ENCODE measurements at regions not wholly inside any gene's neighbourhood (a gene's known extent, or its start where the extent isn't known, plus 50 kb on each side); places are given as distances from the start of the nearest gene placed in this dataset.

DNA sequence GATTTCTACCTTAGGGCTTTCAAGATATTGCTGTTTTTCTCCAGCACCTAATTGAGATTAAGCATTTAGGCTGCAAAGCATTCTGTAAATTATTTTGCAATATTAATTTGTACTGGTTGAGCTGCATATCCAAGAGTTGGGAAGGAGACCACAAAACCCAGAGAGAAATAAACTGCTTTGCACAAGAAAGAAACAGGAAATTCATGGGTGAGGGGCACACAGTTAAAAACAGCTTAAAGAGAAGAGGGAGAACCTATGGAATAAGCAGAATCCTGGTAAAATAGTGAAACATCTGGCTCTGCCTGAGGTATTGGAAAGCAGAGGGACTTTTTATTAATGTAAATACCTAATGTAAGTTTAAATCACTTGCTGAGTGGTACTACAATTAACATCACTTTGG lies 243.0 kb downstream of the TMEM167A start:
- no peak for ATAC-seq (replicated peaks)
- H3K36me3 Mint-ChIP-seq (ENCODE audit: insufficient read depth), result no peaks in the 10 kb centered on the region
- H3K9me3 Mint-ChIP-seq, result peaks cover 11% of the 10 kb centered on the region in 2 donors
- no peak for DNase-seq
- H3K4me1 Mint-ChIP-seq (ENCODE audit: low read depth in 2 of 2), result no peaks in the 10 kb centered on the region
- no peaks in the 10 kb centered on the region for H3K27me3 Mint-ChIP-seq
- H3K27ac Mint-ChIP-seq, result no peak overlapping the region
- no peak overlapping the region for H3K4me3 Mint-ChIP-seq

DNA sequence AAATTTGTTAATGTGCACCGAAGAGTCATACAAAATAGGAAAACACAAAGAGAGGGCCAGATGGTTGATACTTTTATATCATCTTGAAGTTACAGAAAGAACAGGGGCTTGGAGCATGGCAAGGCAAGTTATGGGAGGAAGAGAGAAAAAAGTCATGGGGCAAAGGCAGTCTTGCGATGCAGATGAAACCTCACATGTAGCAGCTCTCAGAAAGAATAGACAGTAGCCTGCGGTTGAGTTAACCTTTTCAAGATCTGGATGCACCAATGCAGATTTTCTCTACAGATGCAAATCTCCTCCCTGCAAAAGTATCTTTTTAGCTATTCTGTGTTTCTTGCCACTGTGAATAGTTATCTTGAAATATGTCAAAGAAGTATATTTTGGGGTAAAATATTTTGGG lies 243.9 kb downstream of the TMEM167A start:
- Mint-ChIP-seq H3K4me3 (no peak overlapping the region), H3K4me1 (ENCODE audit: low read depth in 2 of 2) (no peaks in the 10 kb centered on the region), H3K36me3 (ENCODE audit: insufficient read depth) (no peaks in the 10 kb centered on the region), H3K9me3 (peaks cover 11% of the 10 kb centered on the region in 2 donors), H3K27ac (no peak overlapping the region), H3K27me3 (no peaks in the 10 kb centered on the region)
- ATAC-seq (replicated peaks) (no peak), DNase-seq (no peak)

DNA sequence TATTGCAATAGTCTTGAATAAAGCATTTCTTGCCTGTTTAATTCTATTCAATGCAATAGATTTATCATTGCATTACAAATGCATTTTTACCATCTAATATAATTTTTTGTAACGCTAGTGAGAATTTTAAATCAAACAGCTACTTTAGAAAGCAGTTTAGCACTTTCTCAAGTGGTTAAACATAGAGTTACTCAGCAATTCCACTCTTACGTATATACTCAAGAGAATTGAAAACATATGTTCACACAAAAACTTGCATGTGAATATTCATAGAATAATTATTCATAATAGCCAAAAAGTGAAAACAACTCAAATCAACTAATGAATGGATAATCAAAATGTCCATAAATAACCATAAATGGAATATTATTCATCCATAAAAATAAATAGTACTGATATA lies 244.7 kb downstream of the TMEM167A start:
- no peaks in the 10 kb centered on the region for H3K4me1 Mint-ChIP-seq (ENCODE audit: low read depth in 2 of 2)
- H3K27me3 Mint-ChIP-seq, result no peaks in the 10 kb centered on the region
- DNase-seq (no peak), ATAC-seq (replicated peaks) (no peak)
- no peak overlapping the region for H3K4me3 Mint-ChIP-seq
- no peak overlapping the region for H3K27ac Mint-ChIP-seq
- H3K9me3 Mint-ChIP-seq, result peaks cover 11% of the 10 kb centered on the region in 2 donors
- no peaks in the 10 kb centered on the region for H3K36me3 Mint-ChIP-seq (ENCODE audit: insufficient read depth)

DNA sequence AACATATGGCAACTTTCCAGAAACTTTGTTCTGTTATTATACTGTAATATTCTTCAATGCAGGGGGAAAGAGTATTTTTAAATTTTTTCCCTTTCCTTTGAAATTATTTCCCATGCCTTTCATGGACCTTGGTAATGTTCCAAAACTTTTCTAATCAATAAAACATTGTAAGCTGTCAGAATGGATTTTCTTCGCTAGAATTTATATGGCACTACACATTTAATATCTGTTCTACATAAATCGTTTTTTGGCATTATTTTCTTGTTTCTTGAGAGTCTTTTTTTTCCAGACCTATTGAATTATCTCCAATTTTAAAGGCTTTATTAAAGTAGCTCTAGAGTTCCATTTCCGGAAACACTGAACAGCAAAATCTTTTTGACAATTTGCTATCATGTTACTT lies 249.0 kb downstream of the TMEM167A start:
- no peak overlapping the region for H3K4me3 Mint-ChIP-seq
- H3K4me1 Mint-ChIP-seq (ENCODE audit: low read depth in 2 of 2), result no peaks in the 10 kb centered on the region
- no peak overlapping the region for H3K27ac Mint-ChIP-seq
- no peaks in the 10 kb centered on the region for H3K36me3 Mint-ChIP-seq (ENCODE audit: insufficient read depth)
- no peak for DNase-seq
- no peak for ATAC-seq (replicated peaks)
- peaks cover 0 to 1% of the 10 kb centered on the region in 2 donors for H3K9me3 Mint-ChIP-seq
- no peaks in the 10 kb centered on the region for H3K27me3 Mint-ChIP-seq

DNA sequence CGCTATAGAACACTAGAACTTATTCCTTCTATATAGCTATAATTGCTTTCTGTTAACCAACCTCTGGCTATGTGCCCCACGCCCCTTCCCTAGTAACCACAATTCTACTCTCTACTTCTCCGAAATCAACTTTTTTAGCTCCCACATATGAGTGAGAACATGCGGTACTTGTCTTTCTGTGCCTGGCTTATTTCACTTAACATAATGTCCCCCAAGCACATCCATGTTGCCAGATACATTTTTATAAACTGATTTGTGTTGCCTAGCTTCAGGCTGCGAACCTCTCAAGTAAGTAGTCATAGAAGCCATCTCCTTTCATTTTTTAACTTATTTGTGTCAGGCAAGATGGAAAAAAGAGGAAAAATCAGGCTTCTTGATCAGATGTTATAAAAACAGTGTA lies 249.5 kb downstream of the TMEM167A start:
- Mint-ChIP-seq H3K36me3 (ENCODE audit: insufficient read depth) (no peaks in the 10 kb centered on the region), H3K27ac (no peak overlapping the region), H3K9me3 (peaks cover 0 to 1% of the 10 kb centered on the region in 2 donors), H3K4me1 (ENCODE audit: low read depth in 2 of 2) (no peaks in the 10 kb centered on the region), H3K4me3 (no peak overlapping the region), H3K27me3 (no peaks in the 10 kb centered on the region)
- DNase-seq (no peak), ATAC-seq (replicated peaks) (no peak)

DNA sequence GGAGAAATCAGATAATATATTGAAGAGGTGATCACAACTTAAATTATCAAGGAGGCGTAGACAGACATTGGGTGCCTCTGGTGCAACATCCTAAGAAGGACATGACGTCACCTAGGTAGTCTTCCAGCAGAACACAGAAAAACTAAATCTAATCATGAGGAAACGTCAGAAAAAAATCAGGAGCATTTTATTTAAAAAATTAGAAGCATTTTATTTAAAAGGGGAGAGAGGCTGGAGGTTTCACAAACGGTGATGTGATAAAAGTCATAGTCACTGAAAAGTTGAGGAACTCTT lies 254.6 kb downstream of the TMEM167A start:
- H3K4me1 Mint-ChIP-seq (ENCODE audit: low read depth in 2 of 2), result no peaks in the 10 kb centered on the region
- H3K27me3 Mint-ChIP-seq, result peaks cover 0 to 5% of the 10 kb centered on the region in 2 donors
- no peak overlapping the region for H3K27ac Mint-ChIP-seq
- H3K36me3 Mint-ChIP-seq (ENCODE audit: insufficient read depth), result no peaks in the 10 kb centered on the region
- ATAC-seq (replicated peaks) (no peak), DNase-seq (no peak)
- H3K9me3 Mint-ChIP-seq, result no peaks in the 10 kb centered on the region
- no peak overlapping the region for H3K4me3 Mint-ChIP-seq

DNA sequence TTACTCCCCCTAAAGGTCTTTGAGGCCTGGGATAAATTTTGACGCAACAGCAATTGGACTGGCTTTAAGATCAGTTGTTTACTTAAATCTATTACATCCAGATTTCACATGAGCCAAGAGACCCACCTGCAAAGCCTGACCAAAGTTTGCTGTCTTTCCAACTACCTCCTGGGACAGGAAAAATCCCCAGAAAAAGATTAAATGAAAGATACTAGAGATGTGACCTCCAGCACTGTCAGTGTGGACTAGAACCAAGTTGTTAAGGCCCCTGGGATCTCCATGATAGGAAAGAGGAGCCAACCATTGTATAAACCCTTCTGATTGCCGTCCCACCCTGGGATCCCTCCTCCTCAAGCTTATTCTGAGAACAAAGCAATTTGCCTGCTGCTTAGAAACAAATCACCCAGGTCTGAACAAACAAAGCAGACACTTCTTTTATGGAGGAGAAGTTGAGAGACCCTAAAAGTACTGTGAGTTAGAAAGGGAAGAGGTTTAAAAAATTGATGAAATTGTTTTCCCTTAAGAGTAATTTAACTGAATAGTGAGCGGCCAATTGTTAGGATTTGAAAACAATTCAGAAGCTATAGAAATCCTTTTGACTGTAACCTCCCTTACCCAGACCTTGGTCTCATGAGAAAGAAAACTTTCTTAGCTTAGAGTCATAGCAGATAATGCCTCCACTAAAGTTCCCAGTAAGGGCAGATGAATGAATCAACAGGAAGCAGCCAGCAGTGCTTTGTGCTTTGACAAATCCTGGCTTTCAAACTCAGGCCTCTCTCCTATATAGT lies 255.2 kb downstream of the TMEM167A start:
- no peaks in the 10 kb centered on the region for H3K9me3 Mint-ChIP-seq
- no peaks in the 10 kb centered on the region for H3K36me3 Mint-ChIP-seq (ENCODE audit: insufficient read depth)
- H3K4me1 Mint-ChIP-seq (ENCODE audit: low read depth in 2 of 2), result no peaks in the 10 kb centered on the region
- peaks cover 0 to 8% of the 10 kb centered on the region in 2 donors for H3K27me3 Mint-ChIP-seq
- H3K27ac Mint-ChIP-seq, result no peak overlapping the region
- no peak for DNase-seq
- H3K4me3 Mint-ChIP-seq, result no peak overlapping the region
- ATAC-seq (replicated peaks), result no peak

DNA sequence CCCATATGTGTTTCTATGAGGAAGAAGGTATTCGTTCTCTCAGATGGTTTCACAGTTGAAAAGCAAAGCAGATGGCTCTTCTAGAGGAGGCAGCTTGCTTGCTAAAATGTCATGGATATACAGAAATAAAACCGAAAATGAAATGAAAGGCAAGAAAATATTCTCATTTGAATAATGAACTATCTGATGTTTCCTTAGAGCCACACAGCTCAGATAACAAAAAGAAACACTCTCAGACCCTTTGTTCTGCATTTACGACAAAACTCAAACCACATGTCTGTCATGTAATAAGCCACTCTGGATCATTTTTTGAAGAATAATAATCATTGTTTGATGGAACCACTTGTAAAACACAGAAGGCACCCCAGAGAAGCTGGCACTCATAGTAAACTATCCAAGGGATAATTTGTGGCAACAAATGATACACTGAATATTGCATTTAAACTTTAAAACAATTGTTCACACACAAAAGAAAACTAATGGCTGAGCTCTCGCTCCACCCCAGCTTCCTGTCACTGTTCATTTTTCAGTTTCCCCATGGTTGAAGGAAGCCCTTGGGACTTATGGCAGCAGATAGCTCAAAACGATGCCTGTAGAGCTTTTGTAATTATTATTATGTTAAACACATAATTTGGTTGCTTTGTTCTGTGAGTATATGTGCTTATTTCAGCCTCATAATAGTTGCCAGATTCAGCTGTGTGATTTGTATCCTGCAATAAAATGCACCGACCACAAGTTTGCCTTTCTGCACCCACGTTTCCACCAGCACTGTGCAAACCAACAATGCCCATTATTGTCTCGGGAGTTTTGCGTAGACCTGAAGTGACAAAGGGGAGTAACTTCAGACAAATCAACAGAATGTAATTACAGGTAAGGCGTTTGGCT lies 256.0 kb downstream of the TMEM167A start:
- DNase-seq (no peak), ATAC-seq (replicated peaks) (no peak)
- Mint-ChIP-seq H3K36me3 (ENCODE audit: insufficient read depth) (no peaks in the 10 kb centered on the region), H3K27ac (no peak overlapping the region), H3K9me3 (no peaks in the 10 kb centered on the region), H3K27me3 (peaks cover 0 to 8% of the 10 kb centered on the region in 2 donors), H3K4me3 (no peak overlapping the region), H3K4me1 (ENCODE audit: low read depth in 2 of 2) (no peaks in the 10 kb centered on the region)

DNA sequence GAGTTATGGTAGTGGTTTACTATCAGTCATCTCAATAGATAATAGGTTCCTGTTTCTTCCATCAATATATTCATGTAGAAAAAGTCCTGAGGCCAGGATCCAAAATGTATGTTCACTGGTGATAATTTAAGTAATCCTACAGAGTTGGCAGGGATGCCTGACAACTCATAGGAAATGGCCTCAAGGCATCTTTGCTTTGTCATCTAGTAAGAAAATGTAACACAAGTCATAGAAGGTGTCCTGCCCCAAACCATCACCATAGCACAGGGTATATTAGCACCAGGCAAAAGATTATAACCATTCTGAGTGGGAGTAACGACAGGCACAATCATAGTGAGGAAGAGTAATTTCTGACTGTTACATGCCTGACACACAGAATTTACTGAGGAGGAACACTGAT lies 257.0 kb downstream of the TMEM167A start:
- Mint-ChIP-seq H3K4me1 (ENCODE audit: low read depth in 2 of 2) (no peaks in the 10 kb centered on the region), H3K27ac (no peak overlapping the region), H3K27me3 (peaks cover 0 to 8% of the 10 kb centered on the region in 2 donors), H3K36me3 (ENCODE audit: insufficient read depth) (no peaks in the 10 kb centered on the region), H3K9me3 (no peaks in the 10 kb centered on the region), H3K4me3 (no peak overlapping the region)
- ATAC-seq (replicated peaks), result no peak
- DNase-seq, result no peak

DNA sequence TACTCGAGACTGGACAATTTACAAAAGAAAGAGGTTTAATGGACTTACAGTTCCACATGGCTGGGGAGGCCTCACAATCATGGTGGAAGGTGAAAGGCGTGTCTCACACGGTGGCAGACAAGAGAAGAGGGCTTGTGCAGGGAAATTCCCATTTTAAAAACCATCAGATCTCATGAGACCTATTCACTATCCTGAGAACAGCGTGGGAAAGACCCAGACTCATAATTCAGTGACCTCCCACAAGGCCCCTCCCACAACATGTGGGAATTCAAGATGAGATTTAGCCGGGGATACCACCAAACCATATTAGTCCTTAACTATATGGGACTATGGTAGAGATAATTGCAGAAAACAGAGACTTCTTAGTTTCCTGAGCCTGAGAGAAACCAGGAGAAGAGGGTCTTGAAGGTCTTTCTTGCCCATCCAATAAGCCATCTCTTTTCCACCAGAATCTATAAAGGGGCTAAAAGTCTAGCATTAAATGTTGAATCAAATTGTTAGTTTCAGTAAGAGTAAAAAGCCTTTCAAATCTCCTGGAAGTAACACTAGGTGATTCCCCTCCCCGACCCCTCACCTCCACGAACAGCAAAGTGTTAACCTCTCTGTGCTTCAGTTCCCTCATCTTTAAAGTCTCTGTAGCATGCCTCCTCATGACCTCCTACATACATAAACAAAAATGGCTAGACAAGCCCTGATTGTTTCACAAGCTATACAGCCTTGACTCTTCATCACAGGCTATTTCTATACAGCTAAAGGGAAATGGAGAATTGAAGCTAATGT lies 259.1 kb downstream of the TMEM167A start:
- no peaks in the 10 kb centered on the region for H3K4me1 Mint-ChIP-seq (ENCODE audit: low read depth in 2 of 2)
- no peak overlapping the region for H3K27ac Mint-ChIP-seq
- DNase-seq (no peak), ATAC-seq (replicated peaks) (no peak)
- H3K9me3 Mint-ChIP-seq, result no peaks in the 10 kb centered on the region
- H3K36me3 Mint-ChIP-seq (ENCODE audit: insufficient read depth), result no peaks in the 10 kb centered on the region
- H3K27me3 Mint-ChIP-seq, result peaks cover 0 to 8% of the 10 kb centered on the region in 2 donors
- H3K4me3 Mint-ChIP-seq, result no peak overlapping the region

DNA sequence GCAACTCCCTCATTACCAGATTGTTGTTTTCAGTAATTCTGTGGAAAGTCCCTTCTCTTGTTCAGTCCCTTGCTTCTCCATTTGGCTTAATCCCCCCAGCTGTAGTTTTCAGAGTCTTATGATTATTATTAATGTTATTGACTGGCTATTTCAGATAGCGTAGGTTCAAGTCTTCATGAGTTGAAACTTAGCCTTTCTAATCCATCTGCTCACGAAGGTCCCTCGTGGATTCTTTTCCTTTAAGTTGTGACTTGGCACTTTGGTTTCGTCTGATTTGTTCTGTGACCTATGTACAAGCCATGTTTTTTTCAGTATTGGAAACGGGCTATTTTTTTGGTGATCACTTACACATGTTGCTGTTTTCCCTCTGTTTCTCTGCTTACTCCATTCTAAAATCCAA lies 260.3 kb downstream of the TMEM167A start:
- Mint-ChIP-seq H3K27me3 (peaks cover 0 to 8% of the 10 kb centered on the region in 2 donors), H3K9me3 (no peaks in the 10 kb centered on the region), H3K4me3 (no peak overlapping the region)

DNA sequence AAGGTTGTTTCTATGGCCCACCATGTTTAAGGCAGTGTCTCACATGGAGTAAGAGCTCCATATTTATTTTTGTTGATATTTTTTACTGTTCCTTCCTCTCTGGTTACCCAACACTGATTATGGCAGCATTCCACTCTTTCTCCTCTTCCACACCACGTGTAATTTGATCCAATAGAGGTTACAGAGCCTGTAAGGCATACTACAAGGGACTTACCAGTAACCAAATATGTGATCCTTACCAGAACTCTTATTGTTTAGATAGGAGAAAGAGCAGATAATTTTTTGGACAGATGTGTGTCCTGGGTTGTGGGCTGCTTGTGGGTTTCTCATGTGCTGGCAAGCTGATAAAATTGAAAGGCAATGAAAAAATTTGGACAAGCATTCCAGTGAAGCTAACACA lies 261.3 kb downstream of the TMEM167A start:
- no peak for ATAC-seq (replicated peaks)
- Mint-ChIP-seq H3K27ac (no peak overlapping the region), H3K4me1 (ENCODE audit: low read depth in 2 of 2) (no peaks in the 10 kb centered on the region), H3K36me3 (ENCODE audit: insufficient read depth) (no peaks in the 10 kb centered on the region), H3K27me3 (peaks cover 0 to 8% of the 10 kb centered on the region in 2 donors), H3K4me3 (no peak overlapping the region), H3K9me3 (peaks cover 0 to 2% of the 10 kb centered on the region in 2 donors)
- no peak for DNase-seq

More for the DNA sequence above, 260.3 kb downstream of the TMEM167A start:
- ATAC-seq (replicated peaks) (no peak), DNase-seq (no peak)
- Mint-ChIP-seq H3K27ac (no peak overlapping the region), H3K36me3 (ENCODE audit: insufficient read depth) (no peaks in the 10 kb centered on the region), H3K4me1 (ENCODE audit: low read depth in 2 of 2) (no peaks in the 10 kb centered on the region)

DNA sequence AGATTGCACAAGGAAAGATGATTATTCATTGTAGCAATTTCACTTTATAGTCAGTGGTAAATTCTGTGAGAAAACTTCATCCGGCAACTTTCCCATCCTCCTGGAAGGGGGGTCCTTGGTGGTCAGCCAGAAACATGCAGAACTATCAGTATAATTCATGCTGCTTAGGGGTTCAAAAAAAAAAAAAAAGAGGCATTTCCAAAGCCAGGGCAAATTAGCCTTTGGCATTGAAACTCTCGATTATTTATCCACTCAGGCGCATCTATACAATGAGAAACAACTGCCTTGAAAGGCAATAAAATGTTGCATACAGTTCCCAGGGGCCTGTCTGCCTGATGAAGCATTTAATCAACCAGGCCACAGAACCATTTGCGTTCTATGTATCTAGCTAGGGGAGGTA lies 263.3 kb downstream of the TMEM167A start:
- DNase-seq (no peak), ATAC-seq (replicated peaks) (no peak)
- H3K4me3 Mint-ChIP-seq, result no peak overlapping the region
- peaks cover 3% of the 10 kb centered on the region for H3K36me3 Mint-ChIP-seq (ENCODE audit: insufficient read depth)
- H3K4me1 Mint-ChIP-seq (ENCODE audit: low read depth in 2 of 2), result no peaks in the 10 kb centered on the region
- H3K27ac Mint-ChIP-seq, result no peak overlapping the region
- peaks cover 0 to 3% of the 10 kb centered on the region in 2 donors for H3K9me3 Mint-ChIP-seq
- H3K27me3 Mint-ChIP-seq, result peaks cover 0 to 8% of the 10 kb centered on the region in 2 donors
